IMR-90 (cell line): ENCODE measurements at regions not wholly inside any gene's neighbourhood (a gene's known extent, or its start where the extent isn't known, plus 50 kb on each side); places are given as distances from the start of the nearest gene placed in this dataset.

Experiments
- BHLHE40 ChIP-seq: fragments of 150-350 bp; IDR thresholded peaks from 2 replicates; pipeline ENCODE4 v1.6.1; 2016; ENCODE audit warnings: mild to moderate bottlenecking, low read depth, low read length
- CEBPB ChIP-seq: IDR thresholded peaks from 2 replicates; pipeline ENCODE4 v1.6.1; 2012; ENCODE audit warnings: low read depth, low read length, improper control_type of control experiment
- CTCF ChIP-seq: conservative IDR thresholded peaks from 2 replicates; pipeline ENCODE4 v1.5.1; 2012; ENCODE audit warnings: mild to moderate bottlenecking, low read depth, low read length, improper control_type of control experiment
- MAZ ChIP-seq: IDR thresholded peaks from 2 replicates; pipeline ENCODE4 v1.6.1; 2012; ENCODE audit warnings: low read depth, mild to moderate bottlenecking, low read length, improper control_type of control experiment, moderate library complexity, borderline replicate concordance
- MXI1 ChIP-seq: IDR thresholded peaks from 2 replicates; pipeline ENCODE4 v1.6.1; 2012; ENCODE audit warnings: low read depth, mild to moderate bottlenecking, low read length, moderate library complexity, borderline replicate concordance
- NFE2L2 ChIP-seq: fragments of 150-350 bp; IDR thresholded peaks from 2 replicates; pipeline ENCODE4 v1.6.1; 2016; ENCODE audit warnings: low read depth, mild to moderate bottlenecking, low read length
- POLR2A ChIP-seq: IDR thresholded peaks from 2 replicates; pipeline ENCODE4 v1.6.1; 2012; ENCODE audit warnings: mild to moderate bottlenecking, low read depth, low read length
- RCOR1 ChIP-seq: IDR thresholded peaks from 2 replicates; pipeline ENCODE4 v1.6.1; 2012; ENCODE audit warnings: mild to moderate bottlenecking, low read length, improper control_type of control experiment; ENCODE audit not compliant: insufficient replicate concordance
- RFX5 ChIP-seq: IDR thresholded peaks from 2 replicates; pipeline ENCODE4 v1.8.0; 2012; ENCODE audit warnings: low read depth, mild to moderate bottlenecking, low read length, moderate library complexity
- SMC3 ChIP-seq: fragments of 150-350 bp; IDR thresholded peaks from 2 replicates; pipeline ENCODE4 v1.6.1; 2016; ENCODE audit warnings: low read depth, mild to moderate bottlenecking, antibody characterized with exemption, low read length, moderate library complexity

GRCh38 chr12:45663455-45663854 lies 66.1 kb upstream of the ARID2 start:
- TF ChIP-seq MXI1, result no peak
- TF ChIP-seq CTCF, result no peak
- no peak for TF ChIP-seq MAZ
- TF ChIP-seq BHLHE40, result no peak
- no peak for TF ChIP-seq POLR2A
- no peak for TF ChIP-seq RCOR1
- TF ChIP-seq CEBPB, result no peak
- TF ChIP-seq SMC3, result no peak
- no peak for TF ChIP-seq RFX5
- TF ChIP-seq NFE2L2, result no peak
